HG03457 (cell line): ENCODE measurements at regions not wholly inside any gene's neighbourhood (a gene's known extent, or its start where the extent isn't known, plus 50 kb on each side); places are given as distances from the start of the nearest gene placed in this dataset.

Experiments used
- ATAC-seq: cut with Tn5 transposase; IDR thresholded peaks from one replicate; pipeline ENCODE4 v1.9.1; 2021; ENCODE audit warnings: moderate number of reproducible peaks; ENCODE audit not compliant: unreplicated experiment

GRCh38 chr22:23522623-23523251 lies 57.4 kb downstream of the IGLL1 start:
- no peak for ATAC-seq

- no peak for ATAC-seq
Observed at GRCh38 chr22:23521441-23522113, 58.5 kb downstream of the IGLL1 start.

- ATAC-seq: no peak
Observed at GRCh38 chr22:23520863-23521440, 59.1 kb downstream of the IGLL1 start.

GRCh38 chr22:23519442-23520157 lies 60.5 kb downstream of the IGLL1 start:
- no peak for ATAC-seq

- no peak for ATAC-seq
Observed at GRCh38 chr22:23518376-23519187, 61.5 kb downstream of the IGLL1 start.

- ATAC-seq: no peak
Observed at GRCh38 chr22:23517804-23518375, 62.2 kb downstream of the IGLL1 start.

GRCh38 chr22:23516304-23516703 lies 63.8 kb downstream of the IGLL1 start:
- ATAC-seq: no peak

- no peak for ATAC-seq
Observed at GRCh38 chr22:23514322-23515038, 65.6 kb downstream of the IGLL1 start.

- no peak for ATAC-seq
Observed at GRCh38 chr22:23513705-23514104, 66.4 kb downstream of the IGLL1 start.

GRCh38 chr22:23513133-23513532 lies 67.0 kb downstream of the IGLL1 start:
- ATAC-seq: no peak

GRCh38 chr22:23512721-23513120 lies 67.4 kb downstream of the IGLL1 start:
- no peak for ATAC-seq

GRCh38 chr22:23512348-23512705 lies 67.8 kb downstream of the IGLL1 start:
- no peak for ATAC-seq

GRCh38 chr22:23511627-23512347 lies 68.3 kb downstream of the IGLL1 start:
- no peak for ATAC-seq

GRCh38 chr22:23509571-23510302 lies 70.4 kb downstream of the IGLL1 start:
- no peak for ATAC-seq

- ATAC-seq: no peak
Observed at GRCh38 chr22:23504516-23504915, 75.6 kb downstream of the IGLL1 start.

- ATAC-seq: no peak
Observed at GRCh38 chr22:23503736-23504440, 76.2 kb downstream of the IGLL1 start.

- ATAC-seq: no peak
Observed at GRCh38 chr22:23503142-23503541, 76.9 kb downstream of the IGLL1 start.

- ATAC-seq: no peak
Observed at GRCh38 chr22:23501708-23502107, 78.4 kb downstream of the IGLL1 start.
